Spinal cord (tissue), 9 donors: ENCODE measurements at regions not wholly inside any gene's neighbourhood (a gene's known extent, or its start where the extent isn't known, plus 50 kb on each side); places are given as distances from the start of the nearest gene placed in this dataset.

Experiments used
- DNase-seq, 6 donors: peaks; one replicate each; pipeline versions ENCODE4 v3.0.0 to v3.0.0-alpha.2; 2013 to 2015; ENCODE audit warnings: low spot score in 6 of 6, low read depth in 4 of 6
- H3K27ac ChIP-seq: one replicate; pipeline ENCODE4 v1.5.1; 2013; ENCODE audit warnings: low read depth, low read length, control low read depth
- H3K27me3 ChIP-seq: one replicate; pipeline ENCODE4 v1.6.1; 2013; ENCODE audit warnings: low read length; ENCODE audit not compliant: control insufficient read depth, insufficient read depth
- H3K36me3 ChIP-seq: one replicate; pipeline ENCODE4 v1.6.1; 2013; ENCODE audit warnings: low read length; ENCODE audit not compliant: control insufficient read depth, insufficient read depth
- H3K4me1 ChIP-seq: one replicate; pipeline ENCODE4 v1.6.1; 2013; ENCODE audit warnings: low read length; ENCODE audit not compliant: control insufficient read depth, insufficient read depth
- H3K4me3 ChIP-seq: one replicate; pipeline ENCODE4 v1.5.1; 2013; ENCODE audit warnings: low read depth, low read length, control low read depth
- H3K9me3 ChIP-seq: one replicate; pipeline ENCODE4 v1.6.1; 2013; ENCODE audit warnings: low read length; ENCODE audit not compliant: control insufficient read depth, insufficient read depth
- WGBS: methylation state at CpG from one replicate; pipeline ENCODE4 v1.1.5; 2013; ENCODE audit warnings: missing lambda C conversion rate; ENCODE audit not compliant: insufficient coverage; 5-methylcytosine and 5-hydroxymethylcytosine counted together
- donor health status: healthy.

DNA sequence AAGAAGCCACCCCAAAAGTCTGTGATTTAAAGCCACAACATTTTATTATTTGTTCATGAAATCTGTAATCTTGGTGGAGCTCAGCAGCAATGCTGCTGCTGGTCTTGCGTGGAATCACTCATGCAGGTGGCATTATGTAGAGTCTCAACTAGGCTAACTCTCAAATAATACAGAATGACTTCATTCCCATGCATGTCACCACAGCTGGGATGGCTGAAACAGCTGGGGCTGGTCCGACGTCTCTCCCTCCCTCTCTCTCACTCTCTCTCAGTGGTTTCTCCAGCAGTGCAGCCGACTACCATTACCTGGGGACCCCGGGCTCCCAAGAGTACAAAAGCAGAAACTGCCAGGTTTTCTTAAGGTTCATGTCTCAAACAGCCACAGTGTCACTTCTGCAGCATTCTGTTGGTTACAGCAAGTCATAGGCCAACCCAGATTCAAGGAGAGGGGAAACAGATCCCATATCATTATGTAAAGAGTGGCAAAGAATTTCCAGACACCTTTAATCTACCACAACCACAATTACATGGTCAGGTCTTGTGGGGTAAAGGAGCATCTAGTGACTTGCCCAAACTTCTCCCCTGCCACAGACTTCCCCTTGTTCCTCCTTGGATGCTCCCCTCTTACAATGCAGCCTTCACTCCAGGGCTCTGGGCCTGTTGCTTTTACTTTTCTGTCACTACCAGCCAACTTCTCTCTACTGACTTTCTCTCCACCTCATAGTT, 192.0 kb upstream of the HMGA2 start:
- DNase-seq, result no peak
- Histone ChIP-seq H3K27me3 (no peaks in the 10 kb centered on the region), H3K4me3 (no peak overlapping the region), H3K27ac (no peak overlapping the region), H3K9me3 (no peaks in the 10 kb centered on the region), H3K36me3 (no peaks in the 10 kb centered on the region), H3K4me1 (no peaks in the 10 kb centered on the region)
- 77% methylated on average over 5 of the region's 5 CpGs for WGBS

DNA sequence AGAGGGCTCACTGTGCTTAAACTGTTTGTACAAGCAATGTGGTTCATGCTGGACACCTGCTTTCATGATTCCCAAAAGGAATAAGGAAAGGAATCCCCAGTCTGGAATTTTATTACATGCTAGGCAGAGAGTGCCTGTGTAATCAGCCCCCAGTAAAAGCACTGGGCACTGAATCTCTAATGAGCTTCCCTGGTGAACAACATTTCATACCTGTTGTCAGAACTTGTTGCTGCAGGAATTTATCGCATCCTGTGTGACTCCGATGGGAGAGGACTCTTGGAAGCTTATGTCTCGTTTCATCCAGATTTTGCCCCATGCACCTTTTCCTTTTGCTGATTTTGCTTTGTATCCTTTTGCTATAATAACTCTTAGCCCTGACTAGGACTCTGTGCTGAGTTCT, 190.2 kb upstream of the HMGA2 start:
- H3K27me3 ChIP-seq, result no peaks in the 10 kb centered on the region
- WGBS, result 70% methylated on average over 3 of the region's 3 CpGs
- no peaks in the 10 kb centered on the region for H3K4me1 ChIP-seq
- H3K9me3 ChIP-seq, result no peaks in the 10 kb centered on the region
- H3K27ac ChIP-seq, result no peak overlapping the region
- no peak overlapping the region for H3K4me3 ChIP-seq
- DNase-seq, result no peak
- H3K36me3 ChIP-seq, result no peaks in the 10 kb centered on the region

DNA sequence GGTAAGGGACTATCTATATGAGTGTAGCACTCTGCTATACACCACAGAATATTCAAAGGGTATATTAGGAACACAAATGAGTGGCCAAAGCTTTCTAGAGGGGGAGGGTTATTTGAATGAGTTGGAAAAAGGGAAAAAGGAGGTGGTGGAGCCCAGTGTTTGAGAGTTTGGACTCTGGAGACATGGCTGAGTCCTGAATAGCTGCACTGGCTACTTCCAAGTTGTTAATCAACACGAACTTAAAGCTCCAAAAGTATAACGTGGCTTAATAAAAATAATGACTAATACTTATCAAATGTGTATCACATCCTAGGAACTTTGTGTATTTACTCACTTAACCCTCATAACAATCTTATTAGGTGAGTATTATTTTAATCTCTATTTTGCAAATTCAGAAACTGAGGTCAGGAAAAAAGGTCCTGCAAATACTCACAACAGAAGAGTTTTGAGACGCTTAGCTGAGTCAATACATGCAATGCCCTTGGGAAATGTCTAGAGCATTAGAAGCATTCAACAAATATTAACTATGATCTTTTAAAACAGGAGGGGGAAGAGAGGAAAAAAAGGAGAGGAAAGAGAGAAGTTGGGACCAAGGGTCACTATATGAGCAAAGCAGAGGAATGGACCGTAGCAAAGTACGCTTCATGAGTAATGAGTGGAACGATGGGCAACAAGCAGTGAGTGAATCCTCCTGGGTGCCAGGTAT, 189.5 kb upstream of the HMGA2 start:
- Histone ChIP-seq H3K9me3 (no peaks in the 10 kb centered on the region), H3K36me3 (no peaks in the 10 kb centered on the region), H3K27me3 (no peaks in the 10 kb centered on the region), H3K4me3 (no peak overlapping the region), H3K27ac (no peak overlapping the region), H3K4me1 (no peaks in the 10 kb centered on the region)
- 100% methylated on average over 3 of the region's 6 CpGs for WGBS
- no peak for DNase-seq

- no peak for DNase-seq
- 100% methylated on average over 1 of the region's 1 CpG for WGBS
- no peaks in the 10 kb centered on the region for H3K27me3 ChIP-seq
- no peaks in the 10 kb centered on the region for H3K36me3 ChIP-seq
- no peak overlapping the region for H3K27ac ChIP-seq
- no peaks in the 10 kb centered on the region for H3K9me3 ChIP-seq
- no peak overlapping the region for H3K4me3 ChIP-seq
- no peaks in the 10 kb centered on the region for H3K4me1 ChIP-seq
Observed at GRCh38 chr12:65636436-65636835, 187.8 kb upstream of the HMGA2 start.

DNA sequence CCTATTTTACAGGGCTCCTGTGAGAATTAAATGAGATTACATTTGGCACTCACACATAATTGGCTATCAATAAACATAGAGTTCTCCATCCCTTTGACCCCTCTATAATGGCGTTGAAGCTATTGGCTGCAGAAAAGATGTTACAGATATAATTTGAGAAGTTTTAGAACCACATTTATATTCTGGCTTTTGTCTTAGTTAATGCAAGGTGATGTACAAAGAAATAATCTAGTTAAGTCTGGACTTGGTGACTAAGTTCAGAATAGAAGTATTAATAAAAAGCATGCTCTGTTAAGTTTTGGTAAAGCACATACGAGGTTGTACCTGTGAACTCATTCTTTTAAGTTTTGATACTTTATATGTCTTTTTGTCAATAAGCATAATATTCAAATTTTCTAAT, 187.1 kb upstream of the HMGA2 start:
- Histone ChIP-seq H3K27ac (no peak overlapping the region), H3K36me3 (no peaks in the 10 kb centered on the region), H3K9me3 (no peaks in the 10 kb centered on the region), H3K4me1 (no peaks in the 10 kb centered on the region), H3K27me3 (no peaks in the 10 kb centered on the region), H3K4me3 (no peak overlapping the region)
- WGBS, result no CpG with 5 or more reads among the region's 2 CpGs
- no peak for DNase-seq

DNA sequence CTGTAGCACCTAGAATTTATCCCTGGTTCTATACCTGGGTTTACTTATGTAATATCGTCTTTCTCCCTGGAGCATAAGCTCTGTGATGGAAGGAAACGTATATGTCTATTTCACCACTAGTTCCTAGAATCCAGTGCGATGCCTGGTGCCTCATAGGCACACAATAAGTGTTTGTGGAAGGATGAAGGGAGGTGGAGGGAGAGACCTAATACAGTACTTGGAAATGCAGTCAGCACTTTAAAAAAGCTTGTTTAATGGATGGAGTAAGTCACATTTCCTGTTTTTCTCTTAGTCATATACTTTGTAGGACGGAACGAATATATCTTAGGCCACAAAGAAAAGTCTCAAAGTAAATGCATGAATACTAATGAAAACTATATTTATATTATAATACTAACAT, 186.5 kb upstream of the HMGA2 start:
- 100% methylated on average over 1 of the region's 5 CpGs for WGBS
- no peaks in the 10 kb centered on the region for H3K36me3 ChIP-seq

GRCh38 chr12:65638324-65638723, 186.0 kb upstream of the HMGA2 start:
- DNase-seq, result no peak
- no peak overlapping the region for H3K27ac ChIP-seq
- H3K36me3 ChIP-seq, result no peaks in the 10 kb centered on the region
- no peaks in the 10 kb centered on the region for H3K27me3 ChIP-seq
- no peak overlapping the region for H3K4me3 ChIP-seq
- no peaks in the 10 kb centered on the region for H3K9me3 ChIP-seq
- H3K4me1 ChIP-seq, result no peaks in the 10 kb centered on the region

More for the DNA sequence above, 186.5 kb upstream of the HMGA2 start:
- Histone ChIP-seq H3K27me3 (no peaks in the 10 kb centered on the region), H3K27ac (no peak overlapping the region), H3K4me1 (no peaks in the 10 kb centered on the region), H3K9me3 (no peaks in the 10 kb centered on the region), H3K4me3 (no peak overlapping the region)
- DNase-seq, result no peak

DNA sequence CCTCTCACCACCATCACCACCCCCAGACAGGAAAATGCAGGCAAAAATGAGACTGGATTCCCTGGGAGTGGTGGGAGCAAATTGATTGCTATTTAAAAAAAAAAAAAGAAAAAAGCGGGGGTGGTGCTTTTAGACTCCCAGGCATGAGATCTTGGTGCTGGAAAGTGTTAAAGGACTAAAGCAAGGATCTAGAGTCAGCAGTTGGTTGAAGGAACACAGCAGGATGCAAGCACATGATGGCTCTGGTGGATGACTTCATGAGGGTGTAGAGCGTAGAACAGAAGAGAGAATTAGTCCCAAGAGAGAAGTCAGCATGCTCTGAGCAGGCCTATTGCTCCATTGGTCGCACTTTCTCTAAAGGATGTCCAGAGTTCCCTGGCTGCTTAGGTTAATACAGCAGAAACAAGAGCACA, 183.8 kb upstream of the HMGA2 start:
- H3K36me3 ChIP-seq, result no peaks in the 10 kb centered on the region
- H3K27me3 ChIP-seq, result no peaks in the 10 kb centered on the region
- 83% methylated on average over 3 of the region's 3 CpGs for WGBS
- no peaks in the 10 kb centered on the region for H3K9me3 ChIP-seq
- DNase-seq, result peak in 1 of 6 donors; percentile 29
- no peaks in the 10 kb centered on the region for H3K4me1 ChIP-seq
- no peak overlapping the region for H3K4me3 ChIP-seq
- H3K27ac ChIP-seq, result peak overlapping the region; percentile 26

DNA sequence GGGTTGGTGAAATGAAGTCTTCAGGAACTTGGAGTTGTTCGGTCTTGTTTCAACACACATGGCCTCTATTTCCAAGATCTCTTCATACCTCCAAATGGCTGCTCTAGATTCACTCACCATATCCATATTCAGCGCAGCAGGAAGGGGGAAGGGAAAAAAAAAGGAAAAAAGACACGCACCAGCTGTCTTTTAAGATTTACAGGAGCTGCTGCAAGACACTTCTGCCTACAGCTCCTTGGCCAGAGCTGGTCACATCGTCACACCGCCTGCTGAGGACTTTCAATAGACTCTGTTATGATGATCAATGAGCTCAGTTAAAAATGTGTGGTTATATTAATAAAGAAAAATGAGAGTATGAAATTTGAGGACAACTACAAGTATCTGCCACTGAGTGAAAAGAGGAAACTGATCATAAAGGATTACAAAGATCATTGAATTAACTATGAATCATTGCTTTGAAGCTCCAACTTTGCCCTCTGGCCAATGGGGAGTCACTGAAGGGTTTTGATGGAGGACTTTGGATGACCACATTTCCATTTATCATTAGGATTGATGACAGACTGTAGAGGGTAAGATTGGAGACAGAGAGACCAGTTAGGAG, 182.1 kb upstream of the HMGA2 start:
- no peak overlapping the region for H3K27ac ChIP-seq
- H3K4me1 ChIP-seq, result no peaks in the 10 kb centered on the region
- no peak overlapping the region for H3K4me3 ChIP-seq
- H3K9me3 ChIP-seq, result no peaks in the 10 kb centered on the region
- 81% methylated on average over 4 of the region's 5 CpGs for WGBS
- DNase-seq, result no peak
- no peaks in the 10 kb centered on the region for H3K36me3 ChIP-seq
- H3K27me3 ChIP-seq, result no peaks in the 10 kb centered on the region

- Histone ChIP-seq H3K4me1 (no peaks in the 10 kb centered on the region), H3K27me3 (no peaks in the 10 kb centered on the region), H3K27ac (no peak overlapping the region), H3K4me3 (no peak overlapping the region), H3K36me3 (no peaks in the 10 kb centered on the region), H3K9me3 (no peaks in the 10 kb centered on the region)
- no peak for DNase-seq
Observed at GRCh38 chr12:65643171-65643570, 181.1 kb upstream of the HMGA2 start.
